H1 (cell line): ENCODE measurements at regions not wholly inside any gene's neighbourhood (a gene's known extent, or its start where the extent isn't known, plus 50 kb on each side); places are given as distances from the start of the nearest gene placed in this dataset.

ENCODE experiments used
- CTCF ChIP-seq, 3 experiments: IDR thresholded peaks; 1 replicate in 2 of 3; 2 replicates in 1 of 3; pipeline versions ENCODE4 v1.5.1 to v1.6.1; 2011; ENCODE audit warnings: low read length in 3 of 3, mild to moderate bottlenecking in 3 of 3, inconsistent platforms in 2 of 3, low read depth in 1 of 3, moderate library complexity in 1 of 3; ENCODE audit not compliant: insufficient read depth in 1 of 3; ENCODE audit errors: control extremely low read depth in 1 of 3
- EP300 ChIP-seq, 2 experiments: IDR thresholded peaks; 1 replicate in 1 of 2; 2 replicates in 1 of 2; pipeline ENCODE4 v1.6.1; 2011 to 2012; ENCODE audit warnings: low read depth in 2 of 2, low read length in 2 of 2, mild to moderate bottlenecking in 2 of 2, borderline replicate concordance in 1 of 2, inconsistent platforms in 1 of 2, moderate library complexity in 1 of 2
- JUN ChIP-seq: IDR thresholded peaks from 2 replicates; pipeline ENCODE4 v1.6.1; 2011; ENCODE audit warnings: low read depth, mild to moderate bottlenecking, improper control_type of control experiment, low read length
- NRF1 ChIP-seq: IDR thresholded peaks from 2 replicates; pipeline ENCODE4 v1.6.1; 2011; ENCODE audit warnings: mild to moderate bottlenecking, low read depth, low read length, improper control_type of control experiment
- POLR2AphosphoS5 ChIP-seq: IDR thresholded peaks from 2 replicates; pipeline ENCODE4 v1.6.1; 2011; ENCODE audit warnings: low read depth, low read length
- RAD21 ChIP-seq, 2 experiments: IDR thresholded peaks in 1 of 2; conservative IDR thresholded peaks in 1 of 2; 2 replicates each; pipeline ENCODE4 v1.6.1; 2011; ENCODE audit warnings: low read depth in 2 of 2, low read length in 2 of 2, improper control_type of control experiment in 1 of 2, inconsistent platforms in 1 of 2, mild to moderate bottlenecking in 1 of 2, moderate library complexity in 1 of 2
- SIN3A ChIP-seq, 2 experiments: IDR thresholded peaks in 1 of 2; conservative IDR thresholded peaks in 1 of 2; 2 replicates each; pipeline ENCODE4 v1.6.1; 2011 to 2012; ENCODE audit warnings: low read length in 2 of 2, improper control_type of control experiment in 1 of 2, low read depth in 1 of 2, mild to moderate bottlenecking in 1 of 2
- TBP ChIP-seq: IDR thresholded peaks from 2 replicates; pipeline ENCODE4 v1.6.1; 2011; ENCODE audit warnings: low read depth, low read length, improper control_type of control experiment
- YY1 ChIP-seq: IDR thresholded peaks from 2 replicates; pipeline ENCODE4 v1.6.1; 2011; ENCODE audit warnings: low read depth, mild to moderate bottlenecking, low read length
- TF ChIP-seq, protein P1 (sequence below): IDR thresholded peaks from 2 replicates; pipeline ENCODE4 v1.6.1; 2012; ENCODE audit warnings: inconsistent platforms

DNA sequence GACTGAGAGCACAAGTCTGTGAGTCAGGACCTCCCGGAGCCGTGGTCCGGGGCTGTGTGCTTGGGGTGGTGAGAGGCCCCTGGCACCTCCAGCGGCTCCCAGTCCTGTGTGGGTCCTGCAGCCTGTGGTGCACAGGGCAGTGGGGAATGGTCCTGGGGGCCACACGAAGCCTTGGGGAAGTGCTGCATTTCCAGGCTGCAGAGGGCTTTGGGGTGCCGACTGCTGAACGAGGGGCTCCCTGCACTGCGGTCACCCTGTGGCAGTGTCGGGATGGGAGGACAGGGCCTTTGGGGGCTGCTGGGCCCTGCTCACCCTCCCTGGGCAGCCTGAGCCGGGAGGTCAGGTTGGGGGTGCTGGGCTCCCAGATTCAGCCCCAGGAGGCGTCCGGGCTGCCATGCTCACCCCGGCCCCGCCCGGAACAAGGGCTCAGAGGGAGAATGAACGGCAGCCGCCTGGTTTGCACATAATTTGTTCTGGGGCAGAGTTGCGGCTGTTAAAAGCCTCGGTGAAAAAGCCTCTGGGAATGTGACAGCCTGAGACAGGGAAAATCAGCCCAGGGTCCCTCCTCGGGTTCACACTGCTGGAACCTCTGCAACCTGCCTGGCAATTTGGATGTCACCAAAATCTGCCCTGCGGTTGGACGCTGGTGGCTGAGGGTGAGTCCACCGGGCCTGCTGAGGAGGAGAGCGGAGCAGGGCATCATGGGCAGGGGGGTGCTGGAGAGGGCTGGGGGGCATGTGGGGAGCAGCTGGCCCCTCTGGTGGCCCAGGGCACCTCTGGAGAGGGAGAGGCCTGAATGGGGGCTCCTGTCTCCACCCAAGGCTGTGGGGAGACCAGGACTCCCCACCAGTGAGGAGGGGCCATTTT, 109.2 kb downstream of the KIF26A start:
- no peak for TF ChIP-seq CTCF (IDR thresholded peaks at IDR 0.05; ENCODE audit: control extremely low read depth in 1 of 3, insufficient read depth in 1 of 3, low read depth in 1 of 3, low read length in 3 of 3)
- no peak for TF ChIP-seq POLR2AphosphoS5
- TF ChIP-seq, protein P1, sequence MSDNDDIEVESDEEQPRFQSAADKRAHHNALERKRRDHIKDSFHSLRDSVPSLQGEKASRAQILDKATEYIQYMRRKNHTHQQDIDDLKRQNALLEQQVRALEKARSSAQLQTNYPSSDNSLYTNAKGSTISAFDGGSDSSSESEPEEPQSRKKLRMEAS, result no peak
- no peak for TF ChIP-seq SIN3A (conservative IDR thresholded peaks at IDR 0.05 in 1 of 2, IDR thresholded peaks at IDR 0.05 in 1 of 2; ENCODE audit: low read depth in 1 of 2, low read length in 2 of 2)
- TF ChIP-seq EP300 (IDR thresholded peaks at IDR 0.05; ENCODE audit: borderline replicate concordance in 1 of 2, low read depth in 2 of 2, low read length in 2 of 2), result no peak
- no peak for TF ChIP-seq NRF1
- no peak for TF ChIP-seq YY1
- no peak for TF ChIP-seq TBP
- no peak for TF ChIP-seq JUN
- TF ChIP-seq RAD21 (IDR thresholded peaks at IDR 0.05 in 1 of 2, conservative IDR thresholded peaks at IDR 0.05 in 1 of 2; ENCODE audit: low read depth in 2 of 2, low read length in 2 of 2), result no peak
